ENCODE measurements at regions not wholly inside any gene's neighbourhood (a gene's known extent, or its start where the extent isn't known, plus 50 kb on each side); places are given as distances from the start of the nearest gene placed in this dataset.
A peak's percentile ranks its signal among the peaks of the same experiment; 100 is the strongest.

DNA sequence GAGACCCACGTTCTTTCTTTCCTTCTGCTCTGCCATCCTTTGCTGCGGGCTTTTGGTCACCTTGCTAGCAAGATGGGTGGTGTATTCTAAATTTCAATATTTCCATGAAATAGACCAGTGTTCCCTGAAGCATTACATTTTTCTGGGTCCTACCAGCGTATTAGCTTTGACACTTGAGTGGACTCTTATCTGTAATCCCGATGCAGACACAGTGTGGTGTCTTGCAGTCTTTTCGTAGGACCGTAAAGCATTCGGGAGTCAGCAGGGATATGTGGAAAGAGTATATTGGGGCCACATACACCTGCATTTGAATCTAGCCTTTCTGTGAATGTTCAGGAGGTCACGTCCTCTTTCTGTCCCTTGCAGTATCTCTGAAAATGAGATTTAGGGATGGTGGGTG is 124.7 kb upstream of the CPEB4 start:
- DNase-seq (ENCODE audit: low read depth): no peak

DNA sequence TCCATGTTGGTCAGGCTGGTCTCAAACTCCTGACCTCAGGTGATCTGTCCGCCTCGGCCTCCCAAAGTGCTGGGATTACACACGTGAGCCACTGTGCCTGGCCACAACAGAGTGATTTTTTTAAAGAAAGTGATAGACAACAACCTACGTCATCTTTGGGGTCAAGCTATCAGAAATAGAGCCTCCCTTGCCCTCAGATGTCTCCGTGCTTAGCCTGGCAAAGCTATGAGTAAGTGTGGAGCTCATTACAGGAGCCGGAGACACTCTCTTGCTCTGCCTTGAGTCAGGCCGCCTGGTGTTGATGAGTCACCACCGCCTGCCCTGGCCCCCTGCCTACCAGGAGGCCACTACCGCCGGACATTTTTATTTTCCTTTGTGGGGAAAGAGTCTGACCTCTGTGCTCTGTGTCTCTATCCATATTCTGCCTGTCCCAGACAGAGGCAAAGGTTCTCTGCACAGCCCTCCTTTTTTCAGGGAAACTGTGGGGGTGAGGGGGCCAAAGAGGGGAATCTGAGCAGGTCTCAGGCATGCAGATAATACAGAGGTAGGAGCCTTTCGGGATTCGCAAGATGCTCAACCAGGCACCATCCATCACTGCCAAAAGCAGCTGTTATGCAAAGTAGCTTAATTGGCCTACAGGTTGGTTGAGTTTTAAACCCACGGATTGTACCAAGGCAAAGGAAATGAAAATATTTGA is 123.7 kb upstream of the CPEB4 start:
- DNase-seq (ENCODE audit: low read depth): peak; percentile 98

DNA sequence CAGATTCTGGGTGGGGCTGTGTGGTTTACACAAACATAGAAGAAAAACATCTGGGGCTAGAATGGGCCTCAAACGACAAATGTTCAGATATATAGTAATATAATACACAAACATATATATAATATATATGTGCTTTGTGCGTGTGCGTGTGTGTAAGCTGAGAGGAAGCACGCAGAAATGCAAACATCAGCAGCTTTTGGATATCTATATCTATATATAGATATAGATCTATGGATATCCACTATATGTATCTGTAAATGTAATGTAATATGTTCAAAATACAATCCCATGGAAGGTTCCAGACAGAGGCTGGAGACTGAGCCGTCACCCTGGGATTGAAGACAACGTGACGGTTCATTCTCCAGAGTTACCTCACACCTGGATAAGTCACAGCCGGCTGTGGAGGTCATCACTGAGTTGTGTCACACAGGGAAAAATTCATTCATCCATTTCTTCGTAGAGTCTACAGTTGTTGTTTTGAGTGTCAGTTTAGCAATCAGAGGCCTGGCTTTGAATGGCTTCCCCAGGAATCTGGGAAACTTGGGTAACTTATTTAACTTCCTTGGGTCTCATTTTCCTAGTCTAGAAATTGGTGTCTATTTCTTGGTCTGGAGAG is 123.0 kb upstream of the CPEB4 start:
- DNase-seq (ENCODE audit: low read depth): no peak

DNA sequence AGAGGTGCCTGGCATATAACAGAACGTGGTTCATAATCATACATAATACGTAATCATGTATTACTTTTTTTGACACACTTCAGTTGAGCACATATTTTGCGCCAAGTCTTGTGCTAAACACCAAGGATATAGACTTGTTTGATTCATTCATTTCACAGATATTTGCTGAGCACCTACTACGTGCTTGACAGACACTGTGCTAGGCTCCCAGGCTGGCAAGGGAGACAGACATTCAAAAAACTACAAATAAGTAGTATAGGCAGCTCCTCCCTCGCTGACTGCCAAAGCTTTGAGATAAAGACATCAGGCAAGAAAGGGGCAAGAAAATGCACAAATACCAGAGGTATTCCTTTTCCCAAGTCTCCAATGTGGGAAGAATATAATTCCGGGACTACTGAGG is 122.5 kb upstream of the CPEB4 start:
- DNase-seq (ENCODE audit: low read depth): no peak

DNA sequence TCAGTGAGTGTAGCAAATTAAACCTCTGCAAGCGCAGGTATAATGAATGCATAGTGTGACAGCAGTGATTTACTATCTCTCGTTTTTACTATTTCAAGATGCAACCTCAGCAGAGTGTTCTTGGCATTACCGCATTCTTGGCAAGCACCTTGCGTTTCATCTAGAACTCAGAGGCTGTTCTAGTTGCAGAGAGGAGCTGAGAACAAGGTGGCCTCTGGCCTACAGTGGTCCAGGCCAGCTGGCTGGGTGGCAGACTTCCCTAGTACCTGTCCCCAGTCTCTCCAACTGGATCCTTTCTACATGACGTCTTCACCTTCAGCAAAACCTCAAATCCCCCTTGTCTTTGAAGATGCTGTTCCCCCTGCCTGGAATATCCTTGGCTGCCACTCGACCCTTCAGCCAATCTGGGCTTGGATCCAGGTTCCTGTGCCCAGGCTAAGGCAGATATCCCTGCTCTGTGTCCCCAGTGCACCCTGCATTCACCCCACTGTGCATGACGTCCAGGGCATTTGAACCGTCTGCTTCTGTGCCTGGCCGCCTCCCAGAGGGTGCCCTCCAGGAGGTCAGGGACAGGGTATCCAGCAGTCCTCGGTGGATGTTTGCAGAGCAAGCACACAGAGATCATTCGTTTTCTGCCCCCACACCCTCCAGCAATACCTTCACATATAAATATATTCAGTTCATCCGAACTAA is 120.4 kb upstream of the CPEB4 start:
- DNase-seq (ENCODE audit: low read depth): no peak

DNA sequence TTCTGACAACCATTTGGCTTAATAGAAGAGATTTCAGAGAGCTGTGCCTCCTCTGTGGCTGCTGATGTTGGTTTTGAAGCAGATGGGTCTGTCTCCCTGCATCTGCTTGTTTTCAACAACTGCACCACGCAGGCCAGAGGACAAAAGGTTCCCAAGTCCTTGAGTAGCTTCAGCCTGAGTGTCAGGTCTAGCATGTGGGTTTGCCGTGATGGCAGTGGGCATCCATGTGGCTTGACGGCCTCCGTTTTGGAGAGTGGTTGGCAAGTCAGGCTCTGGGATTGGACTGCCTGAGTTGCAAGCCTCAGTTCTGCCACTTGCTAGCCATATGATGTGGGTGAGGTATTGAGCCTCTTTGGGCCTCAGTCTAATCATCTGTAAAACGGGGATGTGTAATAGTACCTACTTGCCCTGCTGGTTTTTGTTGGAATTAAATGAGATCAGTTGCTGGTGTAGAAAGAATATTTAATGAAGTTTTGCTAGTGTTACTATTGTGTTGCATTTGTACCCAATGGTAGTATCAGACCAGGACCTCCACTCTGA is 119.8 kb upstream of the CPEB4 start:
- DNase-seq (ENCODE audit: low read depth): no peak

DNA sequence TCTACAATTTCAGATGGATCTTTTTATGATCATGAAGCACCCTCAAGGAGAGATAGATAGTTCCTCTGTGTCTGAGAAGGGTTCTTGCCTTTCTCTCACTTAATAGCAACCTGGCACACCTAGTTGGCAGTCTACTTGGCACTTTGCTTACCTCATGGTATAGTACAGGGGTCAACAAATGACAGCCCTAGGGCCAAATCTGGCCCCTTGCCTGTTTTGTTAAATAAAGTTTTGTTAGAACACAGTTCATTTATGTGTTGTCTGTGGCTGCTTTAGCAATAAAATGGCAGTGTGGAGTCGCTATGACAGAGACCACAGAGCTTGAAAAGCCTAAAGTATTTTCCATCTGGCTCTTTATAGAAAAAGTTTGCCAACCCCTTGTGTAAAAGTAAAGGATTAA is 119.3 kb upstream of the CPEB4 start:
- DNase-seq (ENCODE audit: low read depth): no peak

DNA sequence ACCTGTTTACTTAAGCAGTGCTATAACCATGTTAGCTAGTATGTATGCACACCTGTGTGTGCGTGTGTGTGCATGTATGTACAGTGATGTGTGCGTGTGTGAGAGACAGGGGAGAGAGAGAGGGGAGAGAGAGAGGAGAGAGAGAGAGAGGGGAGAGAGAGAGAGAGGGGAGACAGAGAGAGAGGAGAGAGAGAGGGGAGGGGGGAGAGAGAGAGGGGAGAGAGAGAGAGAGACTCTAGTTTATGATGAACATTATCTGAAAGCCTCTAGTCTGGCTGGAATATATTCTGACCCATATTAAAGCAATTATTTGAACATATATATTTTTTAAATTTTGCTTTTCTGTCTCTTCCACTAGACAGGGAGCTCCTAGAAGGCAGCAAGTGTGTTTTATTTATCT is 117.5 kb upstream of the CPEB4 start:
- DNase-seq (ENCODE audit: low read depth): no peak

DNA sequence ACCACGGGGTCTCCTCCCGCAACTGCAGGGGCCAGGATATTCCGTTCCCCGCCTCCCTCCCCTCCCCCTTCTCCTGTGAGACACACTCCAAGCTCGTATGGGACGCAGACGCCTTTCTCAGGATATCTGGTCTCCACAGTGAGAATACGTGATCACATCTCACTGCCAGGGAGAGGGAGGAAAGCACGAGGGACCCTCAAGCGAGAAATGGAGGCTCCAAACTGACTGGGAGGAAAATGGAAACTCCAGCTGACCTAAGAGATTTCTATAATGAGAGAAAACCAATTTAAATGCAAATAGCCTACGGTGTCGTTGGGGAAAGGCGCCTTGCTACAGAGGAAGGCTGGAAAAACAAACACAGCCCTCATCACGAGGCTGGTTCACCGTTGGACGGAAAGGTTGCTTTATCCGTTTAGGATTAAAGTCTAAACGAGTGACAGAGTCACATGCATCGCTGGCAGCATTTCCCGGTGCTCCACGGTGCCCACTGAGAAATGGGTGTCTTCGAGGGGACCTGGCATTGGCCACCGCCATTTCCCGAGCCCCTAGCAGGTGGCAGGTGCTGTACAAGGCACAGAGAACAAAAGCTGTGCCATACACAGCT is 116.9 kb upstream of the CPEB4 start:
- no peak for DNase-seq (ENCODE audit: low read depth)

DNA sequence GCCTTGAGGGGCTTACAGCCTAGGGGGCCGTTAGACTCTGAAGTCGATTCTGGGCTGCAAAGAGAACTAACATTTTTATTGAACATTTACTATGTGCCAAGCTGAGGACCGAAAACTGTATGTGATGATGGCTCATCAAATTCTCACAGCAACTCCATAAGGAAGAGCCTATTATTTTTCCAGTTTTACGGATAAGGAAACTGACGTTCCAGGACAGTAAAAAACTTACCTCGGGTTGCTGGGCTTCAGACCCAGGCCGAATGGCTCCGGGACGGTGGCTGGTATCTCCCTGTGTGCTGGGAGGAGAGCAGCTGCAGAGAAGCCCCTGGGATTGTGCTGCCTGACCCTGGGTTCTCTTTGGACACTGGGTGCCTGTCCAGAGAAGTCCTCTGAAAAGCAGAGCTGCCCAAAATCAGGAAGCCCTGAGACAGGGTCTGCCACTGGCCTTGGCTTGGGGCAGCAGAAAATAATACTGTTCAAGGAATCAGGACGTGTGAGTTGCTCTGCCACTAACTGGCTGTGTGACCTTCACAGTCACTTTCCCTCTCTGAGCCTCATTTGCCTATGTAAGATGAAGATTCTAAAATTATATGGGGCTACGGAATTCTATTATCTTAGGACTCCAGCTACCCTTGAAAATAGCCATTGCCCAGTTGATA is 116.3 kb upstream of the CPEB4 start:
- no peak for DNase-seq (ENCODE audit: low read depth)

DNA sequence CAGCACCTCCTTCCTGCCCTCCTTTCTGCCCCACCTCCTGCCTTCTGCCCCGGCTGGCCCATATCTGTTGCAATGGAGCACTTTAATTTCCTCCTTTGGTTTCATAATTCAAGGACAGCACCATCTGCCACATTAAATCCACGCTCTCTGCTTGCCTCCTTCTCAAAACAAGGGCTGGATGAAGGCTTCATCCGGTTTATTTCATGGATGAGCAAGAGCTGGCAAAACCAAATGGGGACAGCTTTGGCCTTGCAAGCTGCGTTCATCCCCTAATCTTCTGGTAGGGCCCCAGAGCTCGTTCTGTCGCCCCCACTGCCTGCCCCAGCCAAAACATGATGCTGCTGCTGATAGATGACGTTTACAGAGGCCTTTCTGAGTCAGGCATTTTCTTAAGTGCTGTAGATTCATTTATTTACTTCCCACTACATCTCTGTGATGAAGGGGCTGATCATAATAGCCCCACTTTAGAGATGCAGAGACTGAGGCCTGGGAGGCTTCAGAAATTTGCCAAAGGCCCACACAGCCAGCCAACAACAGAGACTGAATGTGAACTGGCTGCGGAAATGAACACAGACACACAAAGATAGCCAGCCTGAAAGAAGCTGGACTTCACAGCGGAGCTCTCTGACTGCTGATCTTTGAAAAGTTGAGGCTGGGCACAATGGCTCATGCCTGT is 115.6 kb upstream of the CPEB4 start:
- DNase-seq (ENCODE audit: low read depth): no peak

DNA sequence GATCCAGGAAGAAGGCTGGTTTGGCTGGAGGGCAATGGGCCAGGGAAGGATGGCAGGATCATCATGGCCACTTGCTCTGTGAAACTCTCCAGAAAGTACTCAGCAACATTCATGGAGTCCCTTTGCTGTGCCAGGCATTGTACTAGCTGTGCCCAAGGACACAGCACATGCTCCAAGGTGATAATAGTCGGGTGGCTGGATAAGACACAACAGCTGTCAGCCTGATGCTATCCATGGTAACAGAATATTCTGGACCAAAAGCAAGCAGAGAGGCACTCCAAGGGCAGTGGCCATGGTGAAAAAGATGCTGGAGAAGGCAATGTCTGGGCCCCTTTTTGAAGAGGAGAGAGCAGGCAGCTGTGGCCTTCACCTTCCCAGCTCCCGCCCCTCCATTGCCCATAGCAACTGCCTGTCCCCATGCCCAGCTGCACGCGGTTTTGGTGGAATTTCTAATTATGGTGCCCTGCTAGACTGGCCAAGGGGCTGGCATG is 113.8 kb upstream of the CPEB4 start:
- peak; percentile 25 for DNase-seq (ENCODE audit: low read depth)

DNA sequence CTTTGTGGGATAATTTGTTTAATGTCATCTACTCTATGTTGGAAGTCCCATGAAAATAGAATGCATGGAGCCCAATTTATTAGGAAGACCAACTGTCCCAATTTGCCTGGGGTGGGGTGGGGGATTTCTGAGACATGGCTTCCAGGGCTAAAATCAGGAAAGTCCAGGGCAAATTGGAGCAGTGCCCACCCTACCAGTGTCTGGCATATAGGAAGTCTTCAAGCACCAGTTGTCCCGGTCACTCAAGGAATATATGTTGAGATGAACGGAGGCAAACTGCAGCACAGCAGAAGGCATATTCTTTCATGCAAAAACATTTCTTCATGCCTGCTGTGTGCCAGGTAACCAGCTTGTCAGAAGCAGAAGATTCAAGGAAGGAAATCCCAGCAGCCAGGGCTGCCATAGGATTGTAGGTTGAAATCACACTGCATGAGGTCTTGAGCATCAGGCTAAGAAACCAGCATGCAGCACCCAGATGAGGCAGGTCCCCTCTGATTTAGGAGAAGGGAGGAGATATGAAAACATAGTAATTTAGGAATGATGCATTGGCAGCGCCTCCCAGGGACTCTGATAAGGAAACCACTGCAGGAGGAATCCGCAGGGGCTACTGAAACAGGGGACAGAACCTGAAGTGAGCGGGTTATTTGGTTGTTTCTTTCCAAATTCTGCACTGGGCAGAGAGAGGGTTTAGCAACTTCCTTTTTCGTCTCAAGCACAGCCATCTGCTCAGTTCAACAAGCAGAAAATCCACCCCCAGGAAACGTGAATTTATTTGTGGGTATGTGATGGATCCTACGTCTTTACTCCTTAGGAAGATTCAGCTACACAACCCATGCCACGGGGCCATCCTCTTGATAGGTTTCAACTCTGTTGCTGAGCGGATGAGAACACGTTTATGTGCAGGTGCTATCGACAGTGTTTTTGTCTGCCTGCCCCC is 112.6 kb upstream of the CPEB4 start:
- no peak for DNase-seq (ENCODE audit: low read depth)

DNA sequence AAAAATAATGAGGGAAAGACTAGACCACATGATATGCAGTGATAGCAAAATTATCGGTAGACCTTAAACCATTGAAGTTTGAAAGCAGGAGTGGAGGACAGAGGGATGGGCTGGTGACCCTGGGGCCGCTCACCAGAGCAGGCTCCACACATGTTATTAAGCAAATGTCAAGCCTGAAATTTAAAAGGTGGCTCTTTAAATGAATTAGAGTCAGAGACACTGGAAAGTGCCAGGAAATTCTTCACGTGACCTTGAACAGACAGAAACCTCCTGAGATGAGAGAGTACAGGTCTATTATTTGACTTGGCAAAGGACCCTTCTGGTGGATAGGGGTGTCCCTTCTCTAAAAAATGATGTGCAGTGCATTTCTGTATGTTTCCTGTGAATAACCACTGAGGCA is 111.0 kb upstream of the CPEB4 start:
- DNase-seq (ENCODE audit: low read depth): no peak

DNA sequence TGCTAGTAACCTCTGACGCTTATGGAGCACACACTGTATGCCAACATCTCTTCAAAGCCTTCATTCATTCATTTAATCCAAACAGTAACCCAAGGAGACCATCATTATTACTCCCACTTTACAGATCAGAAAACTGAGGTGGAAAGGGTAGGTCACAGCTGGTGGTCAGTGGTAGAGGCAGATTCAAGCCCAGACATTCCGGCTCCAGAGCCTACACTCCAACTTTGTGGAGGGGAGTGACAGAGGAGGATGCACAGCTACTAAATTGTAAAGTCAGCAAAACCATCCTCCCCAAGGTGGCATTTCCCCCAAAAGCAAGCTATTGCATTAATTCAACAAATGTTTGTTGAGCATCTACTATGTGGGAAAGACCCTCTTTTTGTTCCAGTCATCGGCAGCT is 110.5 kb upstream of the CPEB4 start:
- DNase-seq (ENCODE audit: low read depth): no peak

DNA sequence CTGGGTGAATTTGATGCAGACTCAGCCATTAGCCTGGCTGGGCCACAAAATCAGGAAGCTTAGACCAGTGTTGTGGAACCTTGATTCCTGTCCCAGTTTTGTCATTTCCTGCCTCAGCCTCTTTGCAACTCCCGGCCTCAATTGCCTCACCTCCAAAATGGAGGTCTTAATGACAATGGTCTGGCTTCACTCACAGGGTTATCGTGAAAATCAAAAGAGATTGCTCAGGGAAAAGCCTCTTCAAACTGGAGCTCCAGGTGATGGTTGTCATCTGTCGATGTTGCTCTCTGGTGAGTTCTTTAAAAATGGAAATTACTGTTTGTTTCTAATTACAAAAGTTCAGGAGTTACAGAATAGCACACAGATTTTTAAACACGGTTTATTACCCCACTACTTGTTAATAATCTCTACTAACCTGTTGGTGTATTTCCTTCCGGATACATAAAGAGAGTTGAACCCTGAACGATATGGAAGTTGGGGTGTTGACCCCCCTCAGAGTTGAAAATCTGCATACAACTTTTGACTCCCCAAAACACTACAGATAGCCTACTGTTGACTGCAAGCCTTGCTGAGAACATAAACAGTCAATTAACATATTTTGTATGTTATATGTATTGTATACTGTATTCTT is 109.9 kb upstream of the CPEB4 start:
- no peak for DNase-seq (ENCODE audit: low read depth)

DNA sequence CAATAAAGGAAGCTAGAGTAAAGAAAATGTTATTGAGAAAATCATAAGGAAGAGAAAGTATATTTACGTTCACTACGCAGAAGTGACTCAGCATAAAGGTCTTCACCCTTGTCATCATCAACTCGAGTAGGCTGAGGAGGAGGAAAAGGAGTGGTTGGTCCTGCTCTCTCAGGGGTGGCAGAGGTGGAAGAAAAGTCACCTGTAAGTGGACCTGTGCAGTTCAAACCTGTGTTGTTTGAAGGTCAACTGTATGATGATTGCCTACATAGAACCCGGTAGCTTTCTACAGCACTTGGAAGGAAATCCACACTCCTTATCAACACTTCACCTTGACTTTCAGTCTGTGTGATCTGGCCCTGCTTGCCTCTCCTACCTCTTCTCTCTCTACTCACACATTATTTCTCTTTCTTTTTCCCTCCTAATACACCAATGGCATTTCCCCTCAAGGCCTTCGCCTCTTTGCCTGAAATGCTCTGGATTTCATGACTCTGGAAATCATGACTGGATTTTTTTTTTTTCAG is 109.3 kb upstream of the CPEB4 start:
- no peak for DNase-seq (ENCODE audit: low read depth)

DNA sequence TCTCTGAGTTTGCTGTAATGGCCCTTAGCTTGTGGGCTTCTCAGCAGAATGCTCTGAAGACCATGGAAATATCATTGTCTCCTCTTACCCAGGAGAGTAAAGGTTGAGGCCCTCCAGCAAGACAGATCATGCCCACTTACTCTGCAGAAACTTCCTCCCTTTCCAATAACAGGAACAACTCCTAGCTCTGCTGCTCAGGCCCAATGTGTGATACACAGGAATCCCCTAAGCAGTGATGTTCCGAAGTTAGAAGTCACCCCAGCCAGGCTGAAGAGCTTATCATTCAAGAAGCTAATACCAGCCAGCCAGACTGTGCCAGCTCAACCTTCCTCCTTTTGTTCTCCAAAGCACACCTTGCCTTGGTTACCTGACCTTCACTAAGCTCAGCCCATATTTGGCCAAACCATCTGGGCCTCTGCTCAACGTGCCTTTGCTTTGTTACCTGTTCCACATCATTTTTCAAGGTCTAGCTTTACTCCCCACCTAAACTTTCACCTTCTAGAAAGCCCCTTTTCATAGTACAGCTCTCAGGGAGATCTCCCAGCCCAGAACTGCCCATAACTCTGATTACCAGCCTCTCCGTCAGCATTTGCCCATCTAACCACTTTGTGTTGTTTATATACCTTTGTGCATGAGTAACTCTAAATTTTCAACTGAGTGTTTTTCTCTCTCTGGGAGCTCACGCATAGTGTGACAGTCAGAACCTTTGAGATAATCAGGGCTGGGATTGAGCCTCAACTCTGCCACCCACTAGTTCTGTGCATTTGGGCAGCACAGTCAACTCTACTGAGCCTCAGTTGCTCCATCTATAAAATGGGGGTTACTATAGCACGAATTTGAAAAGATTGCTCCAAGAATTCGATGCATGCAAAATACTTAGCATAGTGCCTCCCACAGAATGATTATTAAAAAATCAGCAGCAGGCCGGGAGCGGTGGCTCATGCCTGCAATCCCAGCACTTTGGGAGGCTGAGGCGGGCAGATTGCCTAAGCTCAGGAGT is 107.6 kb upstream of the CPEB4 start:
- DNase-seq (ENCODE audit: low read depth): no peak
